NCI-H1092 (cell line): ENCODE measurements at regions not wholly inside any gene's neighbourhood (a gene's known extent, or its start where the extent isn't known, plus 50 kb on each side); places are given as distances from the start of the nearest gene placed in this dataset.

ENCODE experiments used
- DNase-seq: peaks from one replicate; lab custom pipeline; 2025; lab: John Stamatoyannopoulos, UW

- no peak for DNase-seq
These were observed 518.4 kb downstream of the MED13L start for GRCh38 chr12:115758877-115759620.

- no peak for DNase-seq
These were observed 519.3 kb downstream of the MED13L start for GRCh38 chr12:115758183-115758582.

GRCh38 chr12:115756804-115757203 is 520.7 kb downstream of the MED13L start:
- no peak for DNase-seq

- no peak for DNase-seq
These were observed 521.2 kb downstream of the MED13L start for GRCh38 chr12:115756271-115756670.

- no peak for DNase-seq
These were observed 521.8 kb downstream of the MED13L start for GRCh38 chr12:115755725-115756085.

GRCh38 chr12:115755061-115755724 is 522.3 kb downstream of the MED13L start:
- no peak for DNase-seq

GRCh38 chr12:115752913-115753726 is 524.4 kb downstream of the MED13L start:
- DNase-seq: peak; percentile 57

GRCh38 chr12:115752156-115752555 is 525.3 kb downstream of the MED13L start:
- DNase-seq: no peak

- no peak for DNase-seq
These were observed 527.2 kb downstream of the MED13L start for GRCh38 chr12:115750340-115750739.

- no peak for DNase-seq
These were observed 528.2 kb downstream of the MED13L start for GRCh38 chr12:115749071-115749841.

- DNase-seq: no peak
These were observed 536.8 kb downstream of the MED13L start for GRCh38 chr12:115740586-115741155.

GRCh38 chr12:115737895-115738294 is 539.6 kb downstream of the MED13L start:
- DNase-seq: no peak

- DNase-seq: no peak
These were observed 541.1 kb downstream of the MED13L start for GRCh38 chr12:115736360-115736759.

GRCh38 chr12:115730975-115731541 is 546.4 kb downstream of the MED13L start:
- no peak for DNase-seq

- no peak for DNase-seq
These were observed 550.8 kb downstream of the MED13L start for GRCh38 chr12:115726691-115727090.

GRCh38 chr12:115722181-115722580 is 555.3 kb downstream of the MED13L start:
- DNase-seq: no peak

- DNase-seq: no peak
These were observed 560.9 kb downstream of the MED13L start for GRCh38 chr12:115716551-115716950.

- DNase-seq: no peak
These were observed 564.8 kb downstream of the MED13L start for GRCh38 chr12:115712676-115713075.

- peak; percentile 28 for DNase-seq
These were observed 567.4 kb downstream of the MED13L start for GRCh38 chr12:115710104-115710564.

- DNase-seq: peak; percentile 64
These were observed 567.9 kb downstream of the MED13L start for GRCh38 chr12:115709540-115710011.

- DNase-seq: no peak
These were observed 568.7 kb downstream of the MED13L start for GRCh38 chr12:115708801-115709200.
